AG04449 (cell line): ENCODE measurements at regions not wholly inside any gene's neighbourhood (a gene's known extent, or its start where the extent isn't known, plus 50 kb on each side); places are given as distances from the start of the nearest gene placed in this dataset.

Source experiments
- CTCF ChIA-PET: fragments of 350-600 bp; formaldehyde crosslinking; extraction: SDS; loops from one replicate; lab custom pipeline; 2021; ENCODE audit warnings: antibody characterized with exemption; lab: Yijun Ruan, JAX
- POLR2A ChIA-PET: fragments of 400-600, 350-600 bp; formaldehyde crosslinking; extraction: SDS; loops from one replicate; lab custom pipeline; 2020; ENCODE audit warnings: antibody characterized with exemption, inconsistent platforms; lab: Yijun Ruan, JAX
- DNase-seq: peaks from one replicate; pipeline ENCODE4 v3.0.0-alpha.2; 2010; ENCODE audit warnings: low read depth, low spot score
- H3K4me3 ChIP-seq: 2 replicates; pipeline ENCODE4 v1.5.1; 2011; ENCODE audit warnings: low read depth, mild to moderate bottlenecking, control low read depth, low read length
- CTCF ChIP-seq: IDR thresholded peaks from one replicate; pipeline ENCODE4 v1.5.1; 2011; ENCODE audit warnings: mild to moderate bottlenecking, moderate library complexity, low read length, control low read depth, inconsistent platforms; ENCODE audit not compliant: insufficient read depth; ENCODE audit errors: missing control alignments

- ChIA-PET POLR2A (no interaction called here), CTCF (no interaction called here)
- DNase-seq = no peak
- TF ChIP-seq CTCF = no peak
- no peak overlapping the region for H3K4me3 ChIP-seq
Measured at GRCh38 chr2:204487447-204488229, 57.6 kb upstream of the PARD3B start.

- CTCF ChIA-PET = no interaction called here
- POLR2A ChIA-PET = no interaction called here
- DNase-seq = no peak
- TF ChIP-seq CTCF = no peak
- no peak overlapping the region for H3K4me3 ChIP-seq
Measured at GRCh38 chr2:204491528-204491927, 53.7 kb upstream of the PARD3B start.

GRCh38 chr2:204492417-204492816 lies 52.9 kb upstream of the PARD3B start:
- DNase-seq = no peak
- CTCF ChIA-PET = no interaction called here
- TF ChIP-seq CTCF = no peak

GRCh38 chr2:204494681-204495080 lies 50.6 kb upstream of the PARD3B start:
- ChIA-PET POLR2A (no interaction called here), CTCF (no interaction called here)
- no peak overlapping the region for H3K4me3 ChIP-seq
- TF ChIP-seq CTCF = no peak
- DNase-seq = no peak

More at GRCh38 chr2:204492417-204492816, 52.9 kb upstream of the PARD3B start:
- H3K4me3 ChIP-seq = no peak overlapping the region
- POLR2A ChIA-PET = no interaction called here

GRCh38 chr2:204495381-204495780 lies 49.9 kb upstream of the PARD3B start:
- DNase-seq = no peak
- CTCF ChIA-PET = no interaction called here
- TF ChIP-seq CTCF = no peak
- POLR2A ChIA-PET = no interaction called here
- no peak overlapping the region for H3K4me3 ChIP-seq
